AG09319 (cell line): ENCODE measurements at regions not wholly inside any gene's neighbourhood (a gene's known extent, or its start where the extent isn't known, plus 50 kb on each side); places are given as distances from the start of the nearest gene placed in this dataset.

ENCODE experiments used
- DNase-seq: peaks from one replicate; pipeline ENCODE4 v3.0.0-alpha.2; 2010; ENCODE audit warnings: low read depth; ENCODE audit errors: extremely low read depth
- TF ChIP-seq, protein P1 (sequence below): IDR thresholded peaks from 2 replicates; pipeline ENCODE4 v1.5.1; 2011; ENCODE audit warnings: low read depth, mild to moderate bottlenecking, inconsistent platforms, low read length, moderate library complexity

DNA sequence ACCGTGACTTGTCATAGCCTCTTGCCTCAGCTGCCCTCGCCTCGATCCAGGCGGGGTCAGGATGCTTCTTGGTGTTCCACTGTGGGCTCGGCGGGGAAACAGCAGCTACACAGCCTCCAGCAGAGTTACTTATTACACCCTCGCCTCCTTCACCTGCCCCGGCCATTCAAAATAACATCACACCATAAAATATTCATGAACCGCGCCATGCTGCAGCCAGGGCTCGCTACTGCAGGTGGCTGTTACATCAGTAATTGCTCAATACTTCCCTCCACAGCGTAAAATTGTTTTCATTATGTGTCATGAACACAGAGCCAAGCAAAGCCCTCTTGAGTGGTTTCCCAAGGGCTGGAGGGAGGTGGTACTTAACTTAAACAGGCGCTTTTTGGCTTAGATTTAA is 241.5 kb upstream of the SP8 start:
- TF ChIP-seq, protein P1, sequence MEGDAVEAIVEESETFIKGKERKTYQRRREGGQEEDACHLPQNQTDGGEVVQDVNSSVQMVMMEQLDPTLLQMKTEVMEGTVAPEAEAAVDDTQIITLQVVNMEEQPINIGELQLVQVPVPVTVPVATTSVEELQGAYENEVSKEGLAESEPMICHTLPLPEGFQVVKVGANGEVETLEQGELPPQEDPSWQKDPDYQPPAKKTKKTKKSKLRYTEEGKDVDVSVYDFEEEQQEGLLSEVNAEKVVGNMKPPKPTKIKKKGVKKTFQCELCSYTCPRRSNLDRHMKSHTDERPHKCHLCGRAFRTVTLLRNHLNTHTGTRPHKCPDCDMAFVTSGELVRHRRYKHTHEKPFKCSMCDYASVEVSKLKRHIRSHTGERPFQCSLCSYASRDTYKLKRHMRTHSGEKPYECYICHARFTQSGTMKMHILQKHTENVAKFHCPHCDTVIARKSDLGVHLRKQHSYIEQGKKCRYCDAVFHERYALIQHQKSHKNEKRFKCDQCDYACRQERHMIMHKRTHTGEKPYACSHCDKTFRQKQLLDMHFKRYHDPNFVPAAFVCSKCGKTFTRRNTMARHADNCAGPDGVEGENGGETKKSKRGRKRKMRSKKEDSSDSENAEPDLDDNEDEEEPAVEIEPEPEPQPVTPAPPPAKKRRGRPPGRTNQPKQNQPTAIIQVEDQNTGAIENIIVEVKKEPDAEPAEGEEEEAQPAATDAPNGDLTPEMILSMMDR: no peak
- DNase-seq: no peak

DNA sequence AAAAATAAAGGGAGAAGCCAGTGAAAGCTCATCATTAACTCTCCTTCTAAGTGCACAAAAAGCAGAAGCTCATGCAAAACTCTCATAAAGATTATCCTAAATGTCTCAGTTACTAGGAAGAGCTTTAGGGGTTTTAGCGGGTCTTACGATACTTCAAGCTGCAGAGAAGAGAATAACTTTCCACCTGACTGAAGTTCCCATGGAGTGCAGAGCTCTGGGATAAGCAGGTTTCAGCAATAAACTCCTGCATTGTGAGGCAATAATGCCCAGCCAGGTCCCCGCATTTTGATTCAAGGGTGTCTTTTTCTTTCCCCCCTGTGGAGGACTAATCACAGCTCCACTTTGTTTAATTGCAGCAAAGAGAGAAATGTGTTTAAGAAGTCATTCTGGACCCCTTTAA is 241.9 kb upstream of the SP8 start:
- TF ChIP-seq, protein P1: no peak
- DNase-seq: no peak

DNA sequence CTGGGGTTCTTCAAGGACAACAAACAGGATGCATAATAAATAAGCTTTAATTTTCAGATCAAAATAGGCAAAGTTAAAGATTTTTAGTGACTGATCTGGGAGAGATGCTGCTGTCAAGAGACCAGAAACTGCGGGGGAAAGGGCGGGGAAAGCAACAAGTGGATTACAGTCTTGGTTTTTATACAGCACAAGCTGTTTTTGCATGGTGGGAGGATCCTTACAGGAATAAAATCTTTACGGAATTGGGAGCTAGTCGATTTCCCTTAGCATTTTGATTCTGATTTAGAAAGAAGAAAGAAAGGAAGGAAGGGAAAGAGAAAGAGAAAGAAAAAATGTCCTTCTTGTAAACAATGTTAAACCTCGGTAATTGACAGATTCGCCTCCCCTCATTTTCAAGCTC is 242.3 kb upstream of the SP8 start:
- TF ChIP-seq, protein P1: no peak
- no peak for DNase-seq

DNA sequence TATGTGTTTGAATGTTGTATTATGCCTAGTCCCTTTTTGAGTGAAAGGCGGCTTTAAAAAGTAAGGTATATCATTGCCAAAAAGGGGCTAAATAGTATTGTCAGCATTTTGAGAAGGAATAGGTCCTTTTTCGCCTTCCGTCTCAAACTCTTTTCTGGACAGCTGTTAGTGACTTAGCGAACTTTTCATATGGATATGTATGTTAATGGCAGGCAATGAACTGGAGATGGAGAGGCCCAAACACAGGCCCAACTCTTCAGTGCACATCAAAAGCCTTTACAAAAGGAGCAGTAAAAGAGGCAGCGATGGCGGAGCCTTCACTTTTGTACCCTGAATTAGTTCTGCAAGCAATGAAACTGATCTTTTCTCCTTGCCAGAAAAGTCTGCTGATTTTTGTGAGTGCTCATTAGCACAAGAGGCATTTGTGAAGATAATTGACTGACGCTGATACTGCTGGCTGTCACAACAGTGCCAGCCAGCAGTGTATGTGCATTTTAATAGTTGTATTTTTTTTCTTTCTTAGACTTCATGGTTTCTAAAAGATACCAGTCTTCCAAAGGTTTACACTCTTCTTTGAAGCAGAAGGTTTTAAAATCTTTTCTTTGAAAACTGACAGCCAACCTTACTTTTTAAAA is 243.7 kb upstream of the SP8 start:
- no peak for DNase-seq
- TF ChIP-seq, protein P1: no peak

DNA sequence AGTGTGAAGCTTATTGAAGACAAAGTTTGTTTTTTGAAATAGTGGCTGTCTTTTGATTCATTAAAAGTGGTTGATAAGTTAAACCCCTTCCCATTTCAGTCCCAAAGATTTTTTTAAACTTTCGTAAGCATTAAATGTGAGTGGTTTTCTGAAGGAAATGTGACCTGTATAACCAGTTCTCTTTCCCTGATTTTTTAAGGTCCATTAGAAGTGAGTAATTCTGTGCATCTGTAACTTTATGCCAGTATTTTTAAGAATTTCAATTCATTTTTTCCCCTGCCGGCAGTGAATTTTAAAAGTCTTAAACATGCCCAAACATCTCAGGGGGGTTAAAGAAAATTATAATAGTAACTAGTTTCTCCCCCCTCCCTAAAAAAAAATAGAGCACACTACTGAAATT is 254.6 kb upstream of the SP8 start:
- TF ChIP-seq, protein P1: no peak
- no peak for DNase-seq

DNA sequence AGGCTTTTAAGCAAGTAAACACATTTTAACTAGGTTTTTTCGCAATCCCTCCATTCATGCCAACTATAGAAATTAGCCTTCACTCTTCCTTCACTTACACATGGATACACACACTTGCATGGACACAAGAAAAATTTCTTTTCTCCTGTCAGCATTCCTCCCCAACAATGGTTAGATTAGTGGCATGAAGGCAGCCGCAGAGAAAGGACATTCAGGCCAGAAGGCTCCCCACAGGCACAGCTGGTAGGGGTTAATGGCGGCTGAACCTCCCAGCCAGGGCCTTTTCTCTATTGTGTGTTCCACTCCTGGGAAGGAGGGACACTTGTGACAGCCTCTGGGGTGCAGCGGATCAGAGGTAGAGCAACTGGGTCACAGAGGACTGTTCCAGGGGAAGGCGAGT is 255.0 kb upstream of the SP8 start:
- no peak for DNase-seq

DNA sequence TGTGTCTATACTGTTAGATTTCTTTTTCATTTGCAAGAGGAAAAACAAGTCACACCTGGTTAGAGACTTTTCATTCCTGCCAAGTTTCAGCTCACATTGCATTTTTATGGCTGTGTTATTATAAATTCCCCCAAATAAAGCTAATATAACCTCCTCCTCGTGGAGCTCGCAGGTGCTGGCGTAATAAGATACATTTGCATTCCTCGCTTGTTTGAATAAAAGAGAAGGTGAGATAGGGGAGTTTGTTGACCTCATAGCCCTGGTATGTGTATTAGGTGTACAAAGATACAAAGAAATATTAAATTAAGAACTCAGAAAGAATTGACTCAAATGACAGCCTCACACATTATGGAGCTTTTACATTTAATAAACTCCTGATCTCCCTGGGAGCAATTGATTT is 257.7 kb upstream of the SP8 start:
- no peak for DNase-seq
- TF ChIP-seq, protein P1: no peak

More for the DNA sequence above, 255.0 kb upstream of the SP8 start:
- TF ChIP-seq, protein P1: no peak
